Tibial artery (tissue), 4 donors: ENCODE measurements at regions not wholly inside any gene's neighbourhood (a gene's known extent, or its start where the extent isn't known, plus 50 kb on each side); places are given as distances from the start of the nearest gene placed in this dataset.

Experiments used
- DNase-seq, 2 donors: peaks; one replicate each; pipeline ENCODE4 v3.0.0-alpha.2; 2019
- H3K27ac ChIP-seq, 2 donors: fragments of 200-600 bp; sonication (generic) in 1 of 2; 1 replicate in 1 of 2; 2 replicates in 1 of 2; pipeline ENCODE4 v1.5.1; 2018 to 2019; ENCODE audit warnings: mild to moderate bottlenecking in 1 of 2
- H3K27me3 ChIP-seq, 2 donors: fragments of 200-600 bp; sonication (generic) in 1 of 2; one replicate each; pipeline versions ENCODE4 v1.5.1 to v1.6.0; 2016 to 2019
- H3K36me3 ChIP-seq, 3 donors: fragments of 200-600 bp; sonication (generic) in 2 of 3; one replicate each; pipeline ENCODE4 v1.5.1; 2016 to 2019; ENCODE audit warnings: mild to moderate bottlenecking in 2 of 3
- H3K4me1 ChIP-seq, 4 donors: fragments of 200-600 bp; sonication (generic) in 2 of 4; 1 replicate in 3 of 4; 2 replicates in 1 of 4; pipeline ENCODE4 v1.5.1; 2016 to 2019
- H3K4me3 ChIP-seq, 2 donors: fragments of 200-600 bp; sonication (generic) in 1 of 2; 1 replicate in 1 of 2; 2 replicates in 1 of 2; pipeline ENCODE4 v1.5.1; 2018 to 2019; ENCODE audit warnings: mild to moderate bottlenecking in 2 of 2
- H3K9me3 ChIP-seq, 3 donors: fragments of 200-600 bp; sonication (generic) in 1 of 3; one replicate each; pipeline ENCODE4 v1.5.1; 2016 to 2019
- CTCF ChIP-seq, 2 experiments: fragments of 200-600 bp in 1 of 2; fragments of 450-650 bp in 1 of 2; IDR thresholded peaks; one replicate each; pipeline ENCODE4 v1.5.1; 2017 to 2019; ENCODE audit warnings: antibody characterized with exemption in 2 of 2, mild to moderate bottlenecking in 1 of 2, moderate library complexity in 1 of 2
- intact Hi-C: fragments of 100-400 bp; cut with DNase I; formaldehyde crosslinking; loops from one replicate; pipeline ENCODE4 v1.15.0; 2023; ENCODE audit warnings: low total_unique reads

- Histone ChIP-seq H3K36me3 (no peaks in the 10 kb centered on the region), H3K9me3 (no peaks in the 10 kb centered on the region), H3K4me1 (peaks cover 0 to 7% (median 2%) of the 10 kb centered on the region in 4 donors), H3K27ac (no peak overlapping the region), H3K27me3 (no peaks in the 10 kb centered on the region), H3K4me3 (no peak overlapping the region)
- no peak for DNase-seq
- intact Hi-C loops, result no loop called here
- TF ChIP-seq CTCF (IDR thresholded peaks at IDR 0.05), result no peak
Observed at GRCh38 chr10:44326474-44327030, 58.3 kb downstream of the CXCL12 start.

- Histone ChIP-seq H3K27ac (no peak overlapping the region), H3K9me3 (no peaks in the 10 kb centered on the region), H3K4me3 (no peak overlapping the region), H3K4me1 (peaks cover 0 to 7% (median 2%) of the 10 kb centered on the region in 4 donors), H3K27me3 (no peaks in the 10 kb centered on the region), H3K36me3 (no peaks in the 10 kb centered on the region)
- DNase-seq, result no peak
- TF ChIP-seq CTCF (IDR thresholded peaks at IDR 0.05), result no peak
- intact Hi-C loops, result no loop called here
Observed at GRCh38 chr10:44325596-44326307, 59.1 kb downstream of the CXCL12 start.

GRCh38 chr10:44325157-44325556 is 59.7 kb downstream of the CXCL12 start:
- Histone ChIP-seq H3K27me3 (no peaks in the 10 kb centered on the region), H3K4me1 (peaks cover 0 to 7% (median 2%) of the 10 kb centered on the region in 4 donors), H3K4me3 (no peak overlapping the region), H3K36me3 (no peaks in the 10 kb centered on the region), H3K27ac (no peak overlapping the region), H3K9me3 (no peaks in the 10 kb centered on the region)
- no peak for DNase-seq
- no peak for TF ChIP-seq CTCF (IDR thresholded peaks at IDR 0.05)
- intact Hi-C loops, result no loop called here

GRCh38 chr10:44323838-44324237 is 61.1 kb downstream of the CXCL12 start:
- Histone ChIP-seq H3K36me3 (no peaks in the 10 kb centered on the region), H3K4me1 (peaks cover 0 to 7% (median 2%) of the 10 kb centered on the region in 4 donors), H3K27ac (no peak overlapping the region), H3K4me3 (no peak overlapping the region), H3K27me3 (no peaks in the 10 kb centered on the region), H3K9me3 (no peaks in the 10 kb centered on the region)
- no peak for DNase-seq
- TF ChIP-seq CTCF (IDR thresholded peaks at IDR 0.05), result no peak
- intact Hi-C loops, result no loop called here

GRCh38 chr10:44322137-44322536 is 62.8 kb downstream of the CXCL12 start:
- Histone ChIP-seq H3K4me1 (peaks cover 0 to 7% (median 2%) of the 10 kb centered on the region in 4 donors), H3K27ac (no peak overlapping the region), H3K9me3 (no peaks in the 10 kb centered on the region), H3K4me3 (no peak overlapping the region), H3K36me3 (no peaks in the 10 kb centered on the region), H3K27me3 (no peaks in the 10 kb centered on the region)
- DNase-seq, result no peak
- intact Hi-C loops, result no loop called here
- no peak for TF ChIP-seq CTCF (IDR thresholded peaks at IDR 0.05)
